ENCODE measurements at regions not wholly inside any gene's neighbourhood (a gene's known extent, or its start where the extent isn't known, plus 50 kb on each side); places are given as distances from the start of the nearest gene placed in this dataset.
"Not testable (repeated sequence)": the region's sequence is repeated elsewhere in the genome, so short reads cannot be mapped to it uniquely, and the experiment has no call there.

DNA sequence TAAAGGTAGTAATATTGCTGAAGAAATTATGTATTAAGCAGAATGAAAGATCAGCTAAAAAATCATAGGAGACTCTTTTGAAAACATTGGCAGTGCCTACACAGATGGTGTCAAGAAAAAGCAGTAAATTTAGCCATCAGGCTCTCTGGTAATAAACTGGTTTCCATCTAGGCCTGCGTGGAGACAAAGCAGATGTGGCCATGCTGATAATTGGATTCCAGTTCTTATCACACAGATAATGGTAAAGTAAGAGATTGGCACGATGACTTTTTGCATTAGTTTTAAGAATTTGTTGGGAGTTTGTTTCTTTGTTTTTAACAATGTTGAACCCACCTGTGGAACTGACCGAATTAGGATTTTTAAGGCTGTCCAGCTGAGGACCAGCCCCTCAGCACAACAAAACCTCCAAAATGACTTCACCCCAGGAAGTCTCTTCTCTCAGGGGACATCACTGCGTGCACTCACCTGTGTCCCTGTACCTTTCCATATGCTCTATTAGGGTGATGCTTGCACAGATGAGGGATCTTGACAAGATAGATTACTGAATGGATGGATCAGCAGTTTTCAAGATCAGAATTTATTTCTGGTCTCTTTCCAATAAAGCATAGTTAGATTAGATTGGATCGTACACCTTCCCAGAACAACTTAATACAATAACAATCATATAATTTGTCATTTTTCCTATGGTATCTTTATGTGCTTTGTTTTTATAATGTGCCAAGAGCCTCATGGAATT lies 69.1 kb upstream of the DNAJC10 start:
- no peak for DNase-seq

DNA sequence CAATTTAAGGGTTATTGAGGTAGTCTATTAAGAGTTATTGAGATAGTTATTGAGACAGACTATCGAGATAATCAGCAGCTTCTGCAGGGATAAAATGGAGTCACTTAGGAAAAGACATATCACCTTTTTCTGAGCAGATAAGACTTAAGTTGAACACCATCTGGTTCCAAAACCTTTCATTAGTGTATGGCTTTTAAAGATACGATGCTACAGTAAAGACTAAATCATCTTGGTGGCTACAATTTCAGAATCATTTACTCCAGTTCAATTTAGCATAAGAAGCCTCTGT lies 68.6 kb upstream of the DNAJC10 start:
- no peak for DNase-seq

DNA sequence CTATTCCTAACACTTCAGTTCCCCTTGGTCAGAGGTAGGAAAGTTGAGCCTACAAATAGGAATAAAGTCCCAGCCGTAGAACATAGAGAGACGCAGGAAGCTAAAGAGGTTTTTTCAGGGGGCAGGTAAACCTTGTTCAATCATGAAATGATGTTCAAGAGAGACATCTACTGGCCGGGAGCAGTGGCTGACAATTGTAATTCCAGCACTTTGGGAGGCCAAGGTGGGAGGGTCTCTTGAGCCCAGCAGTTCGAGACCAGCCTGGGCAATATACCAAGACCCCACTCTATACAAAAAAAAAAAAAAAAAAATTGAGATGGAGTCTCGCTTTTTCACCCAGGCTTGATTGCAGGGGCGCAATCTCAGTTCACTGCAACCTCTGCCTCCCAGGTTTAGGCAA lies 66.7 kb upstream of the DNAJC10 start:
- peak in 3 of 4 experiments; percentile 13 to 32 (median 25) for DNase-seq

DNA sequence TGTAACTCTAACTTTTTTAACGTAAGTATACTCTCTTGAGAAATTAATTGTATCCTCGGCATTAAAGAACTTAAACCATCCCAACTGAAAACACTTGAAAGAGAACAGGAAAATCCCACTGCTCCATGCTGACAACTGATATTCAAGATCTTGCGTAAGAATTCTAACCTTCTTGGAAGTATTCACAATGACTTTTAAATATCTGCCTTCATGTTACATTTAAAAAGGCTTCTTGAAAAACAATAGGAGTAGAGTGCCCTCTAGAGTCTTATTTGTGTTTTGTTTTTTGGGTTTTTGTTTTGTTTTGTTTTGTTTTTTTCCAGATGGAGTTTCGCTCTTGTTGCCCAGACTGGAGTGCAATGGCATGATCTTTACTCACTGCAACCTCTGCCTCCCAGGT lies 65.4 kb upstream of the DNAJC10 start:
- peak; percentile 3 to 69 (median 40) for DNase-seq

DNA sequence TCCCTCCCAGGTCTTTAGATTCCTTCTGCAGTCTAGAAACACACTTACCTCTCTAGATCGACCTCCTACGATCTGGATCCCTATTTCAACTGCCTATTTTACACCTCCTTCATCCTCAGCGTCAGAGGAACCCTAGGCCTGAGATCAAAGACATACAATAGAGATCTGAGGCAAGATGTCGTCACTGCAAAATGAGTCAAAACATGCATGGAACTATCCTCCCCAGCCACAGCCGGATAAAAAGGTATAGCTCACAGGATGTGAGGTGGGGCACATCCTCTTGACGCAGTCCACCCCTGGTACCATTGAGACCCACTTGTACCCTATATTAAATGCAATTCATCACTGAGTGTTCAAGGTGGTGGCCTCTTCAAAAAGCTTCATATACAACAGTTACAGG lies 63.7 kb upstream of the DNAJC10 start:
- DNase-seq, result no peak

DNA sequence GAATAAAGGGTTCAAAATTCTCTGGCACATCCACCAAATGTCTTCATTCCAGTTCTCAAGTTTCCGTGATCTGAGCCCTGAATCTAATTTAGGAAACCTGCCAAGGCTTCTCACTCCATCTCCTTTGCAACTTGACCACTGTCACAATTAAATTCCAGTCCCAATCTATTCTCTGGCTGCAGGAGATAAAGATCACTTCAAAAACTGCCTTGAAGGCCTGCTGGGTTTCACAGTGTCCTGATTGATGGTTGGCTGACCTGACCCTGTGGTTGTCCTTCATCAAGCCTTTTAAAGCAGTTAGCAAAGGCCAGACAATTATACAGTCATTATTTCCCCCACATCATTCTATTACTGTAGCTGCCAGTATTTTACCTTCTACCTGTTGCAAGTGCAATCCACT lies 60.3 kb upstream of the DNAJC10 start:
- no peak for DNase-seq

DNA sequence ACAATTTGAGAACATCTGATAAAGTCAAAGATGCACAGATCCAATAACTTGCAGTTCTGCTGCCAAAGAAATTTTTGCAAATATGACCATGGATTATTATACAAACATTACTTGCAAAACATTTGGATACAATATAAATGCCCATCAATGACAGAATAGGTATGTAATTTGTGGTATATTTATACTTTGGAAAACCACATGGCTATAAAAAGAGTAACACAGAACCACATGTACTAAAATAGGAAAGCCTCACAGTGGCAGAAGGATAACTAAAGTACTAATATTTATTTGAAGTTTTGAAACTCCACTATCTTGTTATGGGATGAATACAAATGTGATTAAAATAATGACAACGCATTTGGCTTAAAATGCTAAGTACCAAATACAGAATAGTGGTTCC lies 51.8 kb upstream of the DNAJC10 start:
- DNase-seq, result no peak

DNA sequence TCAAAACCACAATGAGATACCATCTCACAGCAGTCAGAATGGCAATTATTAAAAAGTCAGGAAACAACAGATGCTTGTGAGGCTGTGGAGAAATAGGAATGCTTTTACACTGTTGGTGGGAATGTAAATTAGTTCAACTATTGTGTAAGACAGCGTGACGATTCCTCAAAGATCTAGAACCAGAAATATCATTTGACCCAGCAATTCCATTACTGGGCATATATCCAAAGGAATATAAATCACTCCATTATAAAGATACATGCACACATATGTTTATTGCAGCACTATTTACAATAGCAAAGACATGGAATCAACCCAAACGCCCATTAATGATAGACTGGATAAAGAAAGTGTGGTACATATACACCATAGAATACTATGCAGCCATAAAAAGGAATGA lies 50.6 kb upstream of the DNAJC10 start:
- DNase-seq, result not testable (repeated sequence)

Measured in suppressor macrophage (primary cell).